ENCODE measurements at regions not wholly inside any gene's neighbourhood (a gene's known extent, or its start where the extent isn't known, plus 50 kb on each side); places are given as distances from the start of the nearest gene placed in this dataset.

- TF ChIP-seq CTCF (IDR thresholded peaks at IDR 0.05; ENCODE audit: low read depth, low read length): no peak
- no peak for TF ChIP-seq EZH2phosphoT487 (IDR thresholded peaks at IDR 0.05; ENCODE audit: low read depth)
Measured at GRCh38 chr13:61965756-61966155, 550.1 kb upstream of the PCDH20 start.
